ENCODE measurements at regions not wholly inside any gene's neighbourhood (a gene's known extent, or its start where the extent isn't known, plus 50 kb on each side); places are given as distances from the start of the nearest gene placed in this dataset.

- TF ChIP-seq CTCF (IDR thresholded peaks at IDR 0.05; ENCODE audit: low read depth): no peak
Measured at GRCh38 chr1:104648269-104648691, 898.6 kb downstream of the AMY1C start.

DNA sequence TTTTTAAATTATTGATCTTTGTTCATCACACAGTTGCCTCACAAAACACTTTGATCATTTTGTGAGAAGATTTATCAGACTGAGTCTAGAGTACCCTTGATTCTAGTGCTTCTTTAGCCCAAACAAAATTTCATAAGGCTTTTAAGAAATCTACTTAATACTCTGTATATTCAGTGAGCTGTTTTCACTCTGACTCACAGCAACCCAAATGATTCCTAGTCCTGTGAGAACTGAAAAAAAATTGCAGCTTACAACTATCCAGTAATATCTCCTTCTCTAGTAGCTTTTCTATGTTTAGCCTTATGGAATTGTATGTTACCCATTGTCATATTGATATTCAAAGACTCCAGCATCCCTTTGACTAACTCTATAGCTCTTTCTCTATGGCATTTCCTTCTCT, 915.6 kb downstream of the AMY1C start:
- no peak for TF ChIP-seq CTCF (IDR thresholded peaks at IDR 0.05; ENCODE audit: low read depth)

DNA sequence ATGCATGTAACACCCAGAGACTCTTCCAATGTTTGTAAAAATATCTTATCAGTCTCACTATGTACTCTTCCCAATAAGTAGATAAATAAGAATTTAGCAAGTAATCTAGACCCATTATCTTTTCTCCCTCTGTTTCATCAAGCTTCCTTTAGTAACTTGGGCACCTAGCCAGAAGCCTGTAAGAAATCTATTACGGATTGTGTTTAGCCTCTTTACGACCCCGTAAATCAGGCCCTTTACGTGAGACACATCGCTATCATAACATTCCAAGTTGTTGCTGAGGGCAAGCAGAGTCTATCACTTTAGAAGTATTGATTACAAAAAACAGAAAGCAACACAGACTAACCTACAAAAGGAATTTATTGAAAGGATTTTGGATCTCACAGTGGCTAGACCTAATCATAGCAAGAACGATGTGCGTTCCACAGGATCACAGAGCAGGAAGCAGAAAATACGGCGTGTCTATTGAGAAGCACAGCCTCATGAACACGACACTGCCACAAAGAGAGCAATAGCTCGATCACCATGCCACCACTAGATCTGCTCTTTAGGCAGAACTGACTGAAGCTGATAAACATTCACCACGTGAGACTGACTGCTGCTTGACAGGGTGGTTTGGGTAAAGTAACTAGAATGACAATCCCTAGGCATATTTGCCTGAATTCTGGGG, 922.1 kb downstream of the AMY1C start:
- TF ChIP-seq CTCF (IDR thresholded peaks at IDR 0.05; ENCODE audit: low read depth): no peak

DNA sequence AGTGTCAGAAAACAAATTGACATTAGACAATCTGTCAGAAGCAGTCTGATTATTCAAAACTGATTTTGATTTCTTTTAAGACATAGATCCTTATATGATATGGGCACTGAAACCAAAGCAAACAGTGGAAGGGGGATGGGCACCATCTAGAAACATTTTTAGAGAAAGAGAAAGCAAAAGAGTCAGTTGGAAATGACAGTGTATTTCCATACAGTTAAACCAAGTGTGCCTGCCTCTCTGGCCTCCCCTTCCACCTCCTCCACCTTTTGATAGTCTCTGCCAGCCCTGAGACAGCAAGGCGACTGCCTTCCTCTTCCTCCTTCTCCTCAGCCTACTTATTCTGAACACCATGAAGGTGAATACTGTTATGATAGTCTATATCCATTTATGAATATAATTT, 949.7 kb downstream of the AMY1C start:
- TF ChIP-seq CTCF (IDR thresholded peaks at IDR 0.05; ENCODE audit: low read depth): no peak

- no peak for TF ChIP-seq CTCF (IDR thresholded peaks at IDR 0.05; ENCODE audit: low read depth)
Measured at GRCh38 chr1:104702731-104703130, 953.0 kb downstream of the AMY1C start.

DNA sequence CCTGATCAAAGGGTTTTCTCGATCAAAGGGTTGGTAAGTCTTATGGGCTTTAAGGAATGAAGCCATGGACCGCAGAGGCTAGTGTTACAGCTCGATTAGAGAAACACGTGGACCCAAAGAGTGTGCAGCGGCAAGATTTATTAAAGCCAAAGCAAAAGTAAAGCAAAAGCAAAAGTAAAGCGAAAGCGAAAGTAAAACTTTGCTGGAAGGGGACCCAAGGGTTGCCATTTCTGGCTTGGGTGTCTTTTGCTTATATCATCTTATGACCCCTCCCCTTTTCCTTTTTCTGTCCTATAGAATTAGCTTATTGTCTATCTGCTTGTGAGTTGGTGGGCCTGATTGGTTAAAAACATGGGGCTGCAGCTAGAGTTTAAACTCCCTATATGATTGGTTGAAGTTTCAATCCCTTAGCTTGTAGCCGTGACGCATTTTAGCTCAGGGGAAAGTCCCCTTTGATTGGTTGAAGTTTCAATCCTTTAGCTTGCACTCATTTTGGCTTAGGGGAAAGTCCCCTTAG, 957.0 kb downstream of the AMY1C start:
- no peak for TF ChIP-seq CTCF (IDR thresholded peaks at IDR 0.05; ENCODE audit: low read depth)

DNA sequence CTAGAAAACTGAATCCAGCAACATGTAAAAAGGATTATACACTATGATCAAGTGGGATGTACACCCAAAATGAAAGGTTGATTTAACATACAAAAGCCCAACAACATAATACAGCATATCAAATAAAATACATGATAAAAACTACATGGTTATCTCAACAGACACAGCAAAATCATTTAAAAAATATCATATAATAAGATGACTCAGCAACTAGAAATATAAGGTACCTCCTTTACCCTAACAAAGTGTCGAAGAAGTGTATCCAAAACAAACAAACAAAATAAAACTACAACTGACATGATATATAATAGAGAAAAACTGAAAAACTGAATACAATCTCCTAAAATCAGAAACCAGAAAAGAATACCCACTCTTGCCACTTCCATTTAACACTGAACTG, 969.1 kb downstream of the AMY1C start:
- no peak for TF ChIP-seq CTCF (IDR thresholded peaks at IDR 0.05; ENCODE audit: low read depth)
